AG04449 (cell line): ENCODE measurements at regions not wholly inside any gene's neighbourhood (a gene's known extent, or its start where the extent isn't known, plus 50 kb on each side); places are given as distances from the start of the nearest gene placed in this dataset.

Experiments used
- CTCF ChIA-PET: fragments of 350-600 bp; formaldehyde crosslinking; extraction: SDS; loops from one replicate; lab custom pipeline; 2021; ENCODE audit warnings: antibody characterized with exemption; lab: Yijun Ruan, JAX
- POLR2A ChIA-PET: fragments of 400-600, 350-600 bp; formaldehyde crosslinking; extraction: SDS; loops from one replicate; lab custom pipeline; 2020; ENCODE audit warnings: antibody characterized with exemption, inconsistent platforms; lab: Yijun Ruan, JAX
- DNase-seq: peaks from one replicate; pipeline ENCODE4 v3.0.0-alpha.2; 2010; ENCODE audit warnings: low read depth, low spot score
- H3K4me3 ChIP-seq: 2 replicates; pipeline ENCODE4 v1.5.1; 2011; ENCODE audit warnings: low read depth, mild to moderate bottlenecking, control low read depth, low read length
- TF ChIP-seq, protein P1 (sequence below): IDR thresholded peaks from one replicate; pipeline ENCODE4 v1.5.1; 2011; ENCODE audit warnings: mild to moderate bottlenecking, moderate library complexity, low read length, control low read depth, inconsistent platforms; ENCODE audit not compliant: insufficient read depth; ENCODE audit errors: missing control alignments

DNA sequence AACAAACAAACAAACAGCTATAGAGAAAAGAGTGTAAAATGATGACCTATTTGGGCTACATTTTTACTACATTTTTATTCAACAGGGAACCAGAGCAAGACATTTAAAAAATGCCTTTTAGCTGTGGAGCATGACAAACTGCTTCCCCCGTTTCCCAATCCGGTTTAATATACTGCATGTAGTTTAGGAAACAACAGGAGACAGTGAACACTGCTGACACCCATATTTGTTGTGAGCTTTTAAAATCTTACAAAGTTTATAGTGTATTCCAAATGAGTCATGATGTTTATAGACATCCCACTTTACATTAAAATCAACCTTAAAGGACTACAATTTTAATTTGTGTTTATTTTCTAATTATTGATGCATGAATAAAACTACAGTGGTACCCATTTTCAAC lies 1238.3 kb downstream of the TECRL start:
- ChIA-PET POLR2A (no interaction called here), CTCF (no interaction called here)
- TF ChIP-seq, protein P1, sequence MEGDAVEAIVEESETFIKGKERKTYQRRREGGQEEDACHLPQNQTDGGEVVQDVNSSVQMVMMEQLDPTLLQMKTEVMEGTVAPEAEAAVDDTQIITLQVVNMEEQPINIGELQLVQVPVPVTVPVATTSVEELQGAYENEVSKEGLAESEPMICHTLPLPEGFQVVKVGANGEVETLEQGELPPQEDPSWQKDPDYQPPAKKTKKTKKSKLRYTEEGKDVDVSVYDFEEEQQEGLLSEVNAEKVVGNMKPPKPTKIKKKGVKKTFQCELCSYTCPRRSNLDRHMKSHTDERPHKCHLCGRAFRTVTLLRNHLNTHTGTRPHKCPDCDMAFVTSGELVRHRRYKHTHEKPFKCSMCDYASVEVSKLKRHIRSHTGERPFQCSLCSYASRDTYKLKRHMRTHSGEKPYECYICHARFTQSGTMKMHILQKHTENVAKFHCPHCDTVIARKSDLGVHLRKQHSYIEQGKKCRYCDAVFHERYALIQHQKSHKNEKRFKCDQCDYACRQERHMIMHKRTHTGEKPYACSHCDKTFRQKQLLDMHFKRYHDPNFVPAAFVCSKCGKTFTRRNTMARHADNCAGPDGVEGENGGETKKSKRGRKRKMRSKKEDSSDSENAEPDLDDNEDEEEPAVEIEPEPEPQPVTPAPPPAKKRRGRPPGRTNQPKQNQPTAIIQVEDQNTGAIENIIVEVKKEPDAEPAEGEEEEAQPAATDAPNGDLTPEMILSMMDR: no peak
- H3K4me3 ChIP-seq: no peak overlapping the region
- no peak for DNase-seq

DNA sequence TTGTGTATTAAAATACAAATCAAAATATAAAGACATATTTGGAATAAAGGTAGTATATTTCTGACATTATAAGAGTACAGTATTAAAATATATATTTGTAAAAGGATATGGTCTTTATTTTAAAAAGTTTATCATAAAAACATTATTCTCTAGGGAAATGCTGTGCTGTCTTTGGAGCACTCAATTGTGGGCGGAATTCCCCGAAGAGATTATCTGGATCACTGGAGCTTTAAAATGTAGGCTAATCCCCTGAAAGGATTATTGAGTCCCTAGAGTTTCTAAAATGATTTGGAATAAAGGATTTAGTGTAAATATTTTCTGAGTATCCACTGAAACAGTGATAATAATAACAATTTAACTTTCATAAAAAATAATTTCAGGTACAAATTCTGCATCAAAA lies 1239.4 kb downstream of the TECRL start:
- TF ChIP-seq, protein P1: no peak
- DNase-seq: no peak
- POLR2A ChIA-PET: no interaction called here
- CTCF ChIA-PET: no interaction called here
- H3K4me3 ChIP-seq: no peak overlapping the region

DNA sequence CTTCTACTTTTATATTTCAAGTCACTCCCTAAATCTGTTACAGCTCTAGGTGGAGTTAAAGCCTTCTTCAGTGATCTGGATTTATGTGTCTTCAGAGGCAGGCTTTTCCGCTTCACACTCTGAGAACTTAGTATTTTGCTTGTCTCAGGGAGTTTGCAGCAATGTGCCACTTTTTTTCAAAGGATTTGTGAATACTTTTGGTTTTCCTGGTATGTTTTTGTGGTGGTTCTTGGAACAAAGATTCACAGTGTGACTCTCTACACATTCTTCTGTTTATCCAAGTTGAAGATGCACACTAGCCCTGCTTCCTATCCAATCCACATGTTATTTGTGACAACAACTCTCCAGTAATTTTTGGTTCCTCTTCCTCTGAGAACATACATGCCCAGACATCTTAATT lies 1253.7 kb downstream of the TECRL start:
- H3K4me3 ChIP-seq: no peak overlapping the region
- POLR2A ChIA-PET: no interaction called here
- DNase-seq: no peak
- CTCF ChIA-PET: no interaction called here
- TF ChIP-seq, protein P1: no peak

DNA sequence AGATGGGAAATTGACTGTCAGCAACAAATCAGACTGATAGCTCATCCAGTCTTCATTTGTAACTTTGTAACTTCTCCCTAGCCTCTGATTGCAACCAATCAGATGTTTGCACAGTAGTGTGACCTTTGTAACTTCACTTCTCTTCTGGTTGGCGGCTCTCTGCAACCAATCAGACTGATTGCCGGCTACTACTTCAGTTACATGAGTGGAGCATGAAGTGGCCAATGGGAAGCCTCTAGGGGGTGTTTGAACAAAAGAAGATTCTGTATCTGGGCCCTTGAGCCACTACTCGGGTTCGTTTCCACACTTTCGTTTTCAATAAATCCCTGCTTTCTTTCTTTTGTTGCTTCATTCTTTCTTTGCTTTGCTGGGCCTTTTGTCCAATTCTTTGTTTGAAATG lies 1285.8 kb downstream of the TECRL start:
- no peak for DNase-seq
- ChIA-PET CTCF (no interaction called here), POLR2A (no interaction called here)

DNA sequence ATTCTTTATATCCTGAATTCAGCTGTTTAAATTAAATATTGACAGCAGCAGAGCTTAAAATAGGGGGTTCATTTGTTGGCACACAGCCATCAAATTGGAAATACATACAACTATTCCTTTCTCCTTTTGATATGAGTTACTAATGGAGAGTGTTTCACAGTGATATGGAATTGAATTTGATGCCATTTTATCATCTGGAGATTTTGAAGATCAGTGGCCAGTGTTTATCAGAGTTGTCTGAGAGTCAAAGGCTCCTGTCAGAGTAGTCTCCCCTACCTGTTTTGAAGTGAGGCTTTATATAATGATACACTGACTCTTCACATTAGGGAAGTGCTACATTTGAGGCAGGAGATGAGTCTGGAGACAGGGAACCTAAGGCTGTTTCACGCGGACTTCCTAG lies 1286.3 kb downstream of the TECRL start:
- no peak for DNase-seq
- TF ChIP-seq, protein P1: no peak
- no peak overlapping the region for H3K4me3 ChIP-seq
- ChIA-PET POLR2A (no interaction called here), CTCF (no interaction called here)

More for the DNA sequence above, 1285.8 kb downstream of the TECRL start:
- TF ChIP-seq, protein P1: no peak
- no peak overlapping the region for H3K4me3 ChIP-seq

DNA sequence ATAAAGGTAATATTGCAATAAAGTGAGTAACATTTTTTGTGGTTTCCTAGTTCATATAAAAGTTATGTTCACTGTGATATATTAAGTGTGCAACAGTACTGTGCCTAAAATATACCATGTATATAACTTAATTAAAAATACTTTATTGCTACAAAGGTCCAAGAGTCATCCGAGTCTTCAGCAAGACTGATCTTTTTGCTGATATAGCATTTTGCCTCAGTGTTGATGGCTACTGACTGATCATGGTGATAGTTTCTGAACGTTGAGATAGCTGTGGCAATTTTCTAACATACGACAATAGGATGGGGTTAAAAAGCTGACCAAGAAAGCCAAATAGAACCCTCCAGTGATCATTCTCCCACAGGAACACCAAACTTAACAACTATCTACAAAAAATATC lies 1302.7 kb downstream of the TECRL start:
- ChIA-PET POLR2A (no interaction called here), CTCF (no interaction called here)
- H3K4me3 ChIP-seq: no peak overlapping the region
- TF ChIP-seq, protein P1: no peak
- DNase-seq: no peak
